Chondrocyte (in vitro differentiated cells): ENCODE measurements at regions not wholly inside any gene's neighbourhood (a gene's known extent, or its start where the extent isn't known, plus 50 kb on each side); places are given as distances from the start of the nearest gene placed in this dataset.

Experiments
- DNase-seq: peaks from one replicate; pipeline ENCODE4 v3.0.0; 2021; ENCODE audit warnings: mixed read lengths, low spot score
- H3K27ac Mint-ChIP-seq: one replicate; pipeline ENCODE4 v1.8.0; 2021; ENCODE audit warnings: mild to moderate bottlenecking, moderate library complexity, mixed read lengths; ENCODE audit not compliant: unreplicated experiment
- H3K27me3 Mint-ChIP-seq: 2 replicates; pipeline ENCODE4 v1.8.0; 2021; ENCODE audit warnings: low read depth, mixed read lengths
- H3K36me3 Mint-ChIP-seq: 2 replicates; pipeline ENCODE4 v1.8.0; 2021; ENCODE audit warnings: low read depth, mixed read lengths
- H3K4me1 Mint-ChIP-seq: 2 replicates; pipeline ENCODE4 v1.8.0; 2021; ENCODE audit warnings: low read depth, mild to moderate bottlenecking, mixed read lengths
- H3K4me3 Mint-ChIP-seq: one replicate; pipeline ENCODE4 v1.8.0; 2021; ENCODE audit warnings: mild to moderate bottlenecking, moderate library complexity, mixed read lengths; ENCODE audit not compliant: unreplicated experiment
- H3K9me3 Mint-ChIP-seq: 2 replicates; pipeline ENCODE4 v1.8.0; 2021; ENCODE audit warnings: low read depth, mixed read lengths
- TF ChIP-seq, protein P1 (sequence below): fragments of 200-600 bp; sonication (generic); IDR thresholded peaks from 2 replicates; pipeline ENCODE4 v1.5.0; 2021; ENCODE audit warnings: antibody characterized with exemption, mild to moderate bottlenecking, moderate library complexity

DNA sequence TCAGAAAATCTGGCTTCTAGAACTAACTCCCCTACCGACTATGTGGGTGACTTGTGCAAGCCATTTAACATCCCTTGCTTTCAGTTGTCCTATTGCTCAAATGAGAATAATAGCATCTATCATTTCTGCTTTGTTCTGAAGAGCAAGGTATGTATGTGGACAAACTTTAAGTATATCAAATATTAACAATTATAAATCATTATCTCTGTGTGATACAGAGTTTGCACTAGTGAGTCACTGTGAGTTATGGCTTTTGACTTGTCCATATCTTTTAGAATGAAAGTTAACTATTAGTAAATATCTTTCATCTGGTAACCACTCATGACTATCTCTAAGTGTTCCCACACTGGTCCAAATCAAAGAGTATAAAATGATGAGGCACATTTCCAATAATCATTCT, 812.9 kb upstream of the ADGRL2 start:
- H3K36me3 Mint-ChIP-seq: no peaks in the 10 kb centered on the region
- no peak overlapping the region for H3K27ac Mint-ChIP-seq
- no peak for DNase-seq
- no peak overlapping the region for H3K4me3 Mint-ChIP-seq
- TF ChIP-seq, protein P1, sequence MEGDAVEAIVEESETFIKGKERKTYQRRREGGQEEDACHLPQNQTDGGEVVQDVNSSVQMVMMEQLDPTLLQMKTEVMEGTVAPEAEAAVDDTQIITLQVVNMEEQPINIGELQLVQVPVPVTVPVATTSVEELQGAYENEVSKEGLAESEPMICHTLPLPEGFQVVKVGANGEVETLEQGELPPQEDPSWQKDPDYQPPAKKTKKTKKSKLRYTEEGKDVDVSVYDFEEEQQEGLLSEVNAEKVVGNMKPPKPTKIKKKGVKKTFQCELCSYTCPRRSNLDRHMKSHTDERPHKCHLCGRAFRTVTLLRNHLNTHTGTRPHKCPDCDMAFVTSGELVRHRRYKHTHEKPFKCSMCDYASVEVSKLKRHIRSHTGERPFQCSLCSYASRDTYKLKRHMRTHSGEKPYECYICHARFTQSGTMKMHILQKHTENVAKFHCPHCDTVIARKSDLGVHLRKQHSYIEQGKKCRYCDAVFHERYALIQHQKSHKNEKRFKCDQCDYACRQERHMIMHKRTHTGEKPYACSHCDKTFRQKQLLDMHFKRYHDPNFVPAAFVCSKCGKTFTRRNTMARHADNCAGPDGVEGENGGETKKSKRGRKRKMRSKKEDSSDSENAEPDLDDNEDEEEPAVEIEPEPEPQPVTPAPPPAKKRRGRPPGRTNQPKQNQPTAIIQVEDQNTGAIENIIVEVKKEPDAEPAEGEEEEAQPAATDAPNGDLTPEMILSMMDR: no peak
- H3K4me1 Mint-ChIP-seq: peaks cover 9% of the 10 kb centered on the region
- peaks cover 4% of the 10 kb centered on the region for H3K9me3 Mint-ChIP-seq
- no peaks in the 10 kb centered on the region for H3K27me3 Mint-ChIP-seq

DNA sequence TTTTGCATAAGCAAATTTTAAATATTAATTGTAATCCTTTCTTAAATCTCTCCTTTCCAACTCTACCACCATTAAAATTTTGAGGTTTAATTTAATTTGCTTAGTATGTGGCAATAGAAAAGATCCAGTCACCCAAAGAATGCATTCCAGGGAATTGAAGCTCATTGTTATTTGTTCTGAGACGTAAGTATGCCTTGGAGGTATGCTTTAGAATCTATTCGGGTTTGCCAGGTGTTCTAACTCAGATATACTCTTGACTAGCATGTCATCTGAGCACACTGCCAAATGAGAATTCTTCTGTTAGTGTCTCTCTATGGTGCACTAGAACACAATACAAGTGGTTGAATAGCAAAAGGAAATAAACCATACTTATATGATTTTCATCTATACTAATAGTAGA, 813.6 kb upstream of the ADGRL2 start:
- TF ChIP-seq, protein P1: no peak
- Mint-ChIP-seq H3K4me3 (no peak overlapping the region), H3K9me3 (peaks cover 4% of the 10 kb centered on the region), H3K4me1 (peaks cover 9% of the 10 kb centered on the region), H3K27ac (no peak overlapping the region), H3K27me3 (no peaks in the 10 kb centered on the region), H3K36me3 (no peaks in the 10 kb centered on the region)
- DNase-seq: no peak

DNA sequence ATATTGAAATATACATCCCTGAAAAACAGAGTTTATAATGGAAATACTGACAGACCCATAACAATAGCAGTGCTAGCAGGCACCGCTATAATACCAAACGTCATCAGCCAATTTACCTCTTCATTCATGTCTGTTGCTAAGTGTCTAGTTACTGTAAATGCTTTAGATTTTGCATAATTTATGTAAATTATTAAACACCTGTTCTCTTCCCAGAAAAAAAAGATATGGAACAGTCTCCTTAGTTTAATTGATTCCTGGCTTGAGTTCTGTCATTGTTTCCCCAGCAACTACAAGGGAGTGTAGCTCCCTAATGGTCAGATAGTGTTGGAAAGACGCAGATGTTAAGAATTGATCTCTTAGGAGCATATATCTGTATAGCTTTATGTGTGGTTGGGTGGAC, 817.9 kb upstream of the ADGRL2 start:
- H3K27me3 Mint-ChIP-seq: no peaks in the 10 kb centered on the region
- peaks cover 4% of the 10 kb centered on the region for H3K9me3 Mint-ChIP-seq
- TF ChIP-seq, protein P1: no peak
- H3K4me3 Mint-ChIP-seq: no peak overlapping the region
- peaks cover 4% of the 10 kb centered on the region for H3K4me1 Mint-ChIP-seq
- no peak overlapping the region for H3K27ac Mint-ChIP-seq
- H3K36me3 Mint-ChIP-seq: no peaks in the 10 kb centered on the region
- DNase-seq: no peak

DNA sequence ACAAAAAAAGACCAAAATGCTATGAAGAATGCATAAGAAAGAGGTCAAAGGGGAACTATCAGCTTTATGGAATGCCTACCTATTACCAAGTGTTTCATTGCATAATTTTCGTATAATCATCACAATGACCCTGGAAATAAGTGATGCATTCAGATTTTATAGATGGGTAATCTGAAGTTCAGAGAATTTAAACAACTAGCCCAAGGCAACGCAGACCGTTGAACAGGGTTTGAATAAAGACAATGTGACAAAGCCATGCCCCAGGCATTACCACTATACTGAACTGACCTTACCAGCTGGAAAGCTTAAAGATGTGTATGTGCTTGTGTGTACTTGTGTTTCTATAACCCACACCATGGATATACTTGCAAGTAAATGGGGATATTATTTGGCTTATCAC, 827.6 kb upstream of the ADGRL2 start:
- Mint-ChIP-seq H3K27ac (no peak overlapping the region), H3K4me3 (no peak overlapping the region), H3K9me3 (peaks cover 9% of the 10 kb centered on the region), H3K36me3 (no peaks in the 10 kb centered on the region), H3K4me1 (no peaks in the 10 kb centered on the region), H3K27me3 (no peaks in the 10 kb centered on the region)
- TF ChIP-seq, protein P1: no peak
- DNase-seq: no peak

DNA sequence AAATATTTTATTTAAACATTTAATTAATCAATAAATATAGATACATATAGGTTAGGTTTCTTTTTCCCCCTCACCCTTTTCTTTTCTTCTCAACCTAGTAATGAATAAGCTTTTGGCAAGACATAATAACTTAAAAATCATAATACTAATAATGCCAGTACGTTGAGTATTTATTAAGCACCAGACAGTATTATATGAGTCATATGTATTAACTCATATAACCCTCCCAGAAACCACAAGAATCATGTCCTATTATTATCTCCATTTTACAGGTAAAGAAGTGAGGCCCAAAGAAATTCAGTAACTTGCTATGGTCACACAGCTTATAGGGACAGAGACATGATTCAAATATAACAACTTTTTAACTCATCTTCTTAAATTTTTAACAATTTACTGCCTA, 834.5 kb upstream of the ADGRL2 start:
- Mint-ChIP-seq H3K4me1 (no peaks in the 10 kb centered on the region), H3K27me3 (no peaks in the 10 kb centered on the region), H3K27ac (no peak overlapping the region), H3K36me3 (no peaks in the 10 kb centered on the region), H3K4me3 (no peak overlapping the region), H3K9me3 (peaks cover 2% of the 10 kb centered on the region)
- TF ChIP-seq, protein P1: no peak
- no peak for DNase-seq
